A549 (cell line): ENCODE measurements at regions not wholly inside any gene's neighbourhood (a gene's known extent, or its start where the extent isn't known, plus 50 kb on each side); places are given as distances from the start of the nearest gene placed in this dataset.

Source experiments
- ATAC-seq, 2 experiments: fragments of 200-7000 bp in 1 of 2; fragments of >200 bp in 1 of 2; cut with Nextera tagmentation in 1 of 2; cut with Tn5 transposase in 1 of 2; 3 replicates each; pipeline versions ENCODE4 v1.8.0 to v1.9.1; 2018 to 2020; ENCODE audit warnings: mild to moderate bottlenecking in 1 of 2, moderate library complexity in 1 of 2
- CTCF ChIA-PET: fragments of 300-600 bp; sonication (Branson Sonifier 250); formaldehyde crosslinking; extraction: SDS; loops from one replicate; lab custom pipeline; 2021; ENCODE audit warnings: antibody characterized with exemption, inconsistent platforms; lab: Yijun Ruan, JAX
- POLR2A ChIA-PET: fragments of 350-600 bp; formaldehyde crosslinking; extraction: SDS; loops from one replicate; lab custom pipeline; 2021; ENCODE audit warnings: antibody characterized with exemption, inconsistent platforms; lab: Yijun Ruan, JAX
- DNase-seq, 2 experiments: peaks; one replicate each; pipeline versions ENCODE4 v3.0.0 to v3.0.0-alpha.2; 2011 to 2016; ENCODE audit warnings: low read depth in 1 of 2, low spot score in 1 of 2
- FAIRE-seq: peaks from 2 replicates; lab custom pipeline; 2011; peaks lifted over from hg19 to GRCh38; lab: Jason Lieb, UNC
- H3K27ac ChIP-seq, 2 experiments: fragments of >200 bp; sonication (Bioruptor Twin); formaldehyde crosslinking; 3 replicates each; pipeline ENCODE4 v1.5.1; 2016 to 2017
- H3K4me1 ChIP-seq: fragments of >200 bp; sonication (Bioruptor Twin); formaldehyde crosslinking; 3 replicates; pipeline ENCODE4 v1.6.1; 2016
- H3K4me2 ChIP-seq: fragments of >200 bp; sonication (Bioruptor Twin); formaldehyde crosslinking; 3 replicates; pipeline ENCODE4 v1.6.1; 2016
- H3K4me3 ChIP-seq: fragments of >200 bp; sonication (Bioruptor Twin); formaldehyde crosslinking; 3 replicates; pipeline ENCODE4 v1.5.1; 2016
- H3K9me3 ChIP-seq: fragments of >200 bp; sonication (Bioruptor Twin); formaldehyde crosslinking; 3 replicates; pipeline ENCODE4 v1.6.1; 2016
- BCL3 ChIP-seq: fragments of >200 bp; sonication (Bioruptor Twin); formaldehyde crosslinking; IDR thresholded peaks from 3 replicates; pipeline ENCODE4 v1.6.1; 2016
- CBX2 ChIP-seq: fragments of 200-600 bp; sonication (generic); IDR thresholded peaks from 2 replicates; pipeline ENCODE4 v1.6.1; 2016; ENCODE audit warnings: low read depth, mild to moderate bottlenecking, borderline replicate concordance
- CHD2 ChIP-seq: fragments of 150-350 bp; IDR thresholded peaks from 2 replicates; pipeline ENCODE4 v1.6.1; 2014; ENCODE audit warnings: low read length; ENCODE audit not compliant: partially characterized antibody
- CHD4 ChIP-seq: fragments of 200-600 bp; sonication (generic); IDR thresholded peaks from 2 replicates; pipeline ENCODE4 v1.6.1; 2016; ENCODE audit warnings: antibody characterized with exemption, mild to moderate bottlenecking, borderline replicate concordance
- EHMT2 ChIP-seq: fragments of 200-600 bp; sonication (generic); IDR thresholded peaks from 2 replicates; pipeline ENCODE4 v1.6.1; 2016; ENCODE audit warnings: antibody characterized with exemption, low read depth, mild to moderate bottlenecking, moderate library complexity
- ELK1 ChIP-seq: fragments of 150-350 bp; IDR thresholded peaks from 2 replicates; pipeline ENCODE4 v1.6.1; 2014; ENCODE audit warnings: low read depth, mild to moderate bottlenecking, low read length
- ESRRA ChIP-seq: fragments of 150-350 bp; IDR thresholded peaks from 2 replicates; pipeline ENCODE4 v1.6.1; 2014; ENCODE audit warnings: mild to moderate bottlenecking, low read length, borderline replicate concordance
- GATA3 ChIP-seq: IDR thresholded peaks from 2 replicates; pipeline ENCODE4 v1.6.1; 2012; ENCODE audit warnings: borderline replicate concordance
- HES2 ChIP-seq: fragments of >200 bp; sonication (Bioruptor Twin); formaldehyde crosslinking; IDR thresholded peaks from 2 replicates; pipeline ENCODE4 v1.6.1; 2016
- HOXB5 ChIP-seq: fragments of 250-450 bp; sonication (Bioruptor Pico); IDR thresholded peaks from 2 replicates; pipeline ENCODE4 v1.5.0; 2020; ENCODE audit warnings: mild to moderate bottlenecking, moderate library complexity
- KDM5A ChIP-seq: fragments of 200-600 bp; sonication (generic); IDR thresholded peaks from 2 replicates; pipeline ENCODE4 v1.6.1; 2016; ENCODE audit warnings: antibody characterized with exemption, mild to moderate bottlenecking
- MAX ChIP-seq: IDR thresholded peaks from 2 replicates; pipeline ENCODE4 v1.6.1; 2012
- MYC ChIP-seq: IDR thresholded peaks from 2 replicates; pipeline ENCODE4 v1.6.1; 2012; ENCODE audit warnings: mild to moderate bottlenecking, inconsistent platforms, low read length, improper control_type of control experiment, borderline replicate concordance
- NR3C1 ChIP-seq: fragments of >200 bp; sonication (Bioruptor Twin); formaldehyde crosslinking; IDR thresholded peaks from 3 replicates; pipeline ENCODE4 v1.6.1; 2017
- PHF8 ChIP-seq: fragments of 200-600 bp; sonication (generic); IDR thresholded peaks from 2 replicates; pipeline ENCODE4 v1.6.1; 2016; ENCODE audit warnings: low read depth, mild to moderate bottlenecking, antibody characterized with exemption, moderate library complexity, borderline replicate concordance
- RAD21 ChIP-seq, 2 experiments: fragments of >200 bp in 1 of 2; sonication (Bioruptor Twin) in 1 of 2; formaldehyde crosslinking in 1 of 2; IDR thresholded peaks in 1 of 2; conservative IDR thresholded peaks in 1 of 2; 2 replicates in 1 of 2; 3 replicates in 1 of 2; pipeline ENCODE4 v1.6.1; 2012 to 2018; ENCODE audit warnings: inconsistent platforms in 1 of 2
- RFX5 ChIP-seq: fragments of 450-650 bp; IDR thresholded peaks from 2 replicates; pipeline ENCODE4 v1.7.1; 2014; ENCODE audit warnings: antibody characterized with exemption, mild to moderate bottlenecking, moderate library complexity
- SMC3 ChIP-seq: fragments of >200 bp; sonication (Bioruptor Twin); formaldehyde crosslinking; IDR thresholded peaks from 3 replicates; pipeline ENCODE4 v1.6.1; 2018; ENCODE audit warnings: inconsistent platforms
- TFCP2L1 ChIP-seq: fragments of 250-450 bp; sonication (Bioruptor Pico); IDR thresholded peaks from 2 replicates; pipeline ENCODE4 v1.5.0; 2021; ENCODE audit warnings: mild to moderate bottlenecking
- TP53 ChIP-seq: fragments of 250-450 bp; sonication (Bioruptor Pico); IDR thresholded peaks from 2 replicates; pipeline ENCODE4 v1.5.0; 2021; ENCODE audit warnings: mild to moderate bottlenecking, moderate library complexity
- ZC3H11A ChIP-seq: fragments of 450-650 bp; IDR thresholded peaks from 2 replicates; pipeline ENCODE4 v1.6.1; 2014; ENCODE audit warnings: antibody characterized with exemption, mild to moderate bottlenecking
- ZFP36 ChIP-seq: fragments of 450-650 bp; IDR thresholded peaks from 2 replicates; pipeline ENCODE4 v1.6.1; 2014; ENCODE audit warnings: borderline replicate concordance; ENCODE audit not compliant: partially characterized antibody
- ZNF302 ChIP-seq: fragments of 250-450 bp; sonication (Bioruptor Pico); IDR thresholded peaks from 2 replicates; pipeline ENCODE4 v1.9.0; 2021; ENCODE audit warnings: inconsistent platforms, mild to moderate bottlenecking, moderate library complexity
- WGBS: methylation state at CpG from one replicate; pipeline ENCODE4 v1.1.6; 2017; ENCODE audit errors: missing lambda C conversion rate; 5-methylcytosine and 5-hydroxymethylcytosine counted together

GRCh38 chrX:113297437-113297836 lies 456.8 kb upstream of the AMOT start:
- Histone ChIP-seq H3K27ac (no peak overlapping the region), H3K4me3 (no peak overlapping the region), H3K4me2 (no peak overlapping the region), H3K4me1 (no peaks in the 10 kb centered on the region), H3K9me3 (no peaks in the 10 kb centered on the region)
- TF ChIP-seq ESRRA = no peak
- no peak for TF ChIP-seq ZNF302
- no peak for TF ChIP-seq PHF8
- TF ChIP-seq KDM5A = no peak
- no peak for TF ChIP-seq TFCP2L1 (CRISPR knock-in tag)
- TF ChIP-seq MYC = no peak
- no peak for TF ChIP-seq ELK1
- TF ChIP-seq NR3C1 = no peak
- TF ChIP-seq HES2 = no peak
- TF ChIP-seq EHMT2 = no peak
- TF ChIP-seq BCL3 = no peak
- no peak for TF ChIP-seq ZFP36
- no peak for TF ChIP-seq TP53 (CRISPR knock-in tag)
- ATAC-seq (no peak), DNase-seq (no peak), FAIRE-seq (no peak)
- ChIA-PET POLR2A (no interaction called here), CTCF (no interaction called here)

- Histone ChIP-seq H3K9me3 (no peaks in the 10 kb centered on the region), H3K4me3 (no peak overlapping the region), H3K4me2 (no peak overlapping the region), H3K27ac (no peak overlapping the region), H3K4me1 (no peaks in the 10 kb centered on the region)
- ChIA-PET POLR2A (no interaction called here), CTCF (no interaction called here)
- TF ChIP-seq SMC3 (no peak), EHMT2 (no peak), RFX5 (no peak), ZC3H11A (no peak), TFCP2L1 (CRISPR knock-in tag) (no peak), HOXB5 (CRISPR knock-in tag) (no peak), RAD21 (conservative IDR thresholded peaks at IDR 0.05 in 1 of 2, IDR thresholded peaks at IDR 0.05 in 1 of 2) (no peak), HES2 (no peak), CHD2 (no peak), GATA3 (no peak), CBX2 (no peak), ESRRA (no peak), ELK1 (no peak), NR3C1 (no peak), CHD4 (no peak), MAX (no peak), ZNF302 (no peak)
- DNase-seq (no peak), FAIRE-seq (no peak), ATAC-seq (no peak)
- WGBS = 0% methylated on average over 1 of the region's 1 CpG
These were observed 448.9 kb upstream of the AMOT start for GRCh38 chrX:113289503-113289902.
